Chondrocyte (in vitro differentiated cells): ENCODE measurements at regions not wholly inside any gene's neighbourhood (a gene's known extent, or its start where the extent isn't known, plus 50 kb on each side); places are given as distances from the start of the nearest gene placed in this dataset.

ENCODE experiments used
- DNase-seq: peaks from one replicate; pipeline ENCODE4 v3.0.0; 2021; ENCODE audit warnings: mixed read lengths, low spot score
- H3K27ac Mint-ChIP-seq: one replicate; pipeline ENCODE4 v1.8.0; 2021; ENCODE audit warnings: mild to moderate bottlenecking, moderate library complexity, mixed read lengths; ENCODE audit not compliant: unreplicated experiment
- H3K27me3 Mint-ChIP-seq: 2 replicates; pipeline ENCODE4 v1.8.0; 2021; ENCODE audit warnings: low read depth, mixed read lengths
- H3K36me3 Mint-ChIP-seq: 2 replicates; pipeline ENCODE4 v1.8.0; 2021; ENCODE audit warnings: low read depth, mixed read lengths
- H3K4me1 Mint-ChIP-seq: 2 replicates; pipeline ENCODE4 v1.8.0; 2021; ENCODE audit warnings: low read depth, mild to moderate bottlenecking, mixed read lengths
- H3K4me3 Mint-ChIP-seq: one replicate; pipeline ENCODE4 v1.8.0; 2021; ENCODE audit warnings: mild to moderate bottlenecking, moderate library complexity, mixed read lengths; ENCODE audit not compliant: unreplicated experiment
- H3K9me3 Mint-ChIP-seq: 2 replicates; pipeline ENCODE4 v1.8.0; 2021; ENCODE audit warnings: low read depth, mixed read lengths
- TF ChIP-seq, protein P1 (sequence below): fragments of 200-600 bp; sonication (generic); IDR thresholded peaks from 2 replicates; pipeline ENCODE4 v1.5.0; 2021; ENCODE audit warnings: antibody characterized with exemption, mild to moderate bottlenecking, moderate library complexity

DNA sequence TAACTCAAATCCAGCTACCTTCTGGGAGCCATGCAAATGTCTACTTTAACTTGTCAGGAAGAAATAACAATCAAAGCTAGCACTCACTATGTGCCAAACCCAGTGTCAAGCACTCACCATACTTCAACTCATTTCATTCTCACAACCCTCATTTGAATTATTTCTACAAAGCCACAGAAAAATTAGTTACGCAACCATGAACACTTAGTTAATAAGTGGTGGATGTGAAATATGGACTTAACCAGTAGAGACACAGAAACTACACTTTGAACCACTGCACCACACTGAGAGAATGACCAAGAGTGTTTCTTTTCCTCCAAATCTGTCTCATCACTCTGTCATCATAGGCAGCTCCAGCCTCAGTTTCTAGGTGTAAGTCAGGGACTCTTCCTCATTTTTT is 91.0 kb upstream of the MBNL1 start:
- Mint-ChIP-seq H3K27me3 (no peaks in the 10 kb centered on the region), H3K27ac (peak overlapping the region; percentile 32), H3K4me1 (peaks cover 40% of the 10 kb centered on the region), H3K9me3 (no peaks in the 10 kb centered on the region), H3K4me3 (no peak overlapping the region), H3K36me3 (no peaks in the 10 kb centered on the region)
- TF ChIP-seq, protein P1, sequence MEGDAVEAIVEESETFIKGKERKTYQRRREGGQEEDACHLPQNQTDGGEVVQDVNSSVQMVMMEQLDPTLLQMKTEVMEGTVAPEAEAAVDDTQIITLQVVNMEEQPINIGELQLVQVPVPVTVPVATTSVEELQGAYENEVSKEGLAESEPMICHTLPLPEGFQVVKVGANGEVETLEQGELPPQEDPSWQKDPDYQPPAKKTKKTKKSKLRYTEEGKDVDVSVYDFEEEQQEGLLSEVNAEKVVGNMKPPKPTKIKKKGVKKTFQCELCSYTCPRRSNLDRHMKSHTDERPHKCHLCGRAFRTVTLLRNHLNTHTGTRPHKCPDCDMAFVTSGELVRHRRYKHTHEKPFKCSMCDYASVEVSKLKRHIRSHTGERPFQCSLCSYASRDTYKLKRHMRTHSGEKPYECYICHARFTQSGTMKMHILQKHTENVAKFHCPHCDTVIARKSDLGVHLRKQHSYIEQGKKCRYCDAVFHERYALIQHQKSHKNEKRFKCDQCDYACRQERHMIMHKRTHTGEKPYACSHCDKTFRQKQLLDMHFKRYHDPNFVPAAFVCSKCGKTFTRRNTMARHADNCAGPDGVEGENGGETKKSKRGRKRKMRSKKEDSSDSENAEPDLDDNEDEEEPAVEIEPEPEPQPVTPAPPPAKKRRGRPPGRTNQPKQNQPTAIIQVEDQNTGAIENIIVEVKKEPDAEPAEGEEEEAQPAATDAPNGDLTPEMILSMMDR, result no peak
- no peak for DNase-seq

GRCh38 chr3:152183473-152183872 is 85.3 kb upstream of the MBNL1 start:
- Mint-ChIP-seq H3K9me3 (no peaks in the 10 kb centered on the region), H3K27me3 (no peaks in the 10 kb centered on the region)
- DNase-seq, result no peak

DNA sequence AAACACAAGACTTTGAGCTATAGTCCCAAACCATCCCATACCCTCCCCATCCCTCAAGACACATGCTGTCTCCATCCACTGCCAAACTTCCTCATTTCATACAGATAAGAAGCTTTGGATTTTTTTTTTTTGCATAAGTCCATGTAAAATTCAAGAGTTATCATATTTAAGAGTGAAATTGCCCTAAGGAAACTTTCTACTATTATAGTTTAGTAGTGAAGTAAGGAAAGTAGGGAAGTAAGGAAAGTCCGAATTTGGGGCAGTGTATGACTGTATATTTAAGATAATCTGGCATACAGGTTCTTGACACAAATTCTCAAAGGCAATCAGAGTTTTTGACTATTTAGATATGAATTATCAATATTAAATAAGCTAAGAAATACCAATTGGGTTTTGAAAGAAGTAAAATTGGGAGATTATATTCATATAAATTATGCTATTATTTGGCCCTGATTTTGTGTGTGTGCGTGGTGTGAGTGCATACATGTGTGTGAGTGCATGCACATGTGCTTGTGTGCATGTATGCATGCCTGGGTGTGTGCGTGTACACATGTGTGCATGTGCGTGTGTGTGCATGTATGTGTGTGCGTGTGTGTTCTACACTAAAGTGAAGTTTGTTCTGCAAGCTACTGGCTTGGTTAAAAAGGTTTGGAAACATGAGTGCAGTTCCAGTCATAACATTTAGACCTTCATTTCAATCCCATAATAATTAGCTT is 83.6 kb upstream of the MBNL1 start:
- H3K27me3 Mint-ChIP-seq, result no peaks in the 10 kb centered on the region
- TF ChIP-seq, protein P1, result no peak
- H3K36me3 Mint-ChIP-seq, result no peaks in the 10 kb centered on the region
- H3K4me1 Mint-ChIP-seq, result no peaks in the 10 kb centered on the region
- H3K4me3 Mint-ChIP-seq, result no peak overlapping the region
- no peak for DNase-seq
- H3K9me3 Mint-ChIP-seq, result peaks cover 5% of the 10 kb centered on the region
- no peak overlapping the region for H3K27ac Mint-ChIP-seq

More at GRCh38 chr3:152183473-152183872, 85.3 kb upstream of the MBNL1 start:
- no peak overlapping the region for H3K27ac Mint-ChIP-seq
- no peaks in the 10 kb centered on the region for H3K36me3 Mint-ChIP-seq
- H3K4me1 Mint-ChIP-seq, result no peaks in the 10 kb centered on the region
- H3K4me3 Mint-ChIP-seq, result no peak overlapping the region
- TF ChIP-seq, protein P1, result peak; percentile 73

GRCh38 chr3:152185891-152186630 is 82.7 kb upstream of the MBNL1 start:
- no peaks in the 10 kb centered on the region for H3K27me3 Mint-ChIP-seq
- TF ChIP-seq, protein P1, result no peak
- no peak overlapping the region for H3K4me3 Mint-ChIP-seq
- no peaks in the 10 kb centered on the region for H3K4me1 Mint-ChIP-seq
- no peak for DNase-seq
- no peaks in the 10 kb centered on the region for H3K36me3 Mint-ChIP-seq
- peaks cover 5% of the 10 kb centered on the region for H3K9me3 Mint-ChIP-seq
- H3K27ac Mint-ChIP-seq, result no peak overlapping the region

DNA sequence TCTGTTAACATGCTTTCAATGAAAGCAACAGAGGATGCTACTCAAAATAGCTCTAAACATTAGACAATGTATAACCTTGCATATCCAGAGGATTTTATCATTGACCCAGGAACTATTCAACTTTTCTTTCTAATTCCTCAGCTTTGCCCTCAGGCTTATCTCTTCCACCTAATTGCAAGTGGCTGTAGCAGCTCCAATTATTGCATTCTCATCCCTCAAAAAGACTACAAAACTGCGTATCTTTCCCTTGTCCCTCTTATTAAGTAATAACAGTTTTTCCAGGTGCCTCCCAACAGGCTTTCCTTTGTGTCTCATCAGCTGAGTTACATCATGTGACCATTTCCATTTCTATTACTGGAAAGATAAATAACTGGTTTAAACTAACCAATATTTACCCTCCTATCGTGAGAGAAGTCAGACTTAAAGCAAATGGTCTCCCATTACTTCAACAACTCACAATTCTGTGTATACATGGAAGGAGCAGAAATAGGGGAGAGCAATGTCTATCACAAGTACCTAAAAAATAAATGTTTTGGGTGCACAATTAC is 78.0 kb upstream of the MBNL1 start:
- H3K27me3 Mint-ChIP-seq, result no peaks in the 10 kb centered on the region
- no peak for DNase-seq
- no peaks in the 10 kb centered on the region for H3K36me3 Mint-ChIP-seq
- TF ChIP-seq, protein P1, result no peak
- no peaks in the 10 kb centered on the region for H3K4me1 Mint-ChIP-seq
- peaks cover 5% of the 10 kb centered on the region for H3K9me3 Mint-ChIP-seq
- H3K4me3 Mint-ChIP-seq, result no peak overlapping the region
- H3K27ac Mint-ChIP-seq, result no peak overlapping the region
